ENCODE measurements at regions not wholly inside any gene's neighbourhood (a gene's known extent, or its start where the extent isn't known, plus 50 kb on each side); places are given as distances from the start of the nearest gene placed in this dataset.

DNA sequence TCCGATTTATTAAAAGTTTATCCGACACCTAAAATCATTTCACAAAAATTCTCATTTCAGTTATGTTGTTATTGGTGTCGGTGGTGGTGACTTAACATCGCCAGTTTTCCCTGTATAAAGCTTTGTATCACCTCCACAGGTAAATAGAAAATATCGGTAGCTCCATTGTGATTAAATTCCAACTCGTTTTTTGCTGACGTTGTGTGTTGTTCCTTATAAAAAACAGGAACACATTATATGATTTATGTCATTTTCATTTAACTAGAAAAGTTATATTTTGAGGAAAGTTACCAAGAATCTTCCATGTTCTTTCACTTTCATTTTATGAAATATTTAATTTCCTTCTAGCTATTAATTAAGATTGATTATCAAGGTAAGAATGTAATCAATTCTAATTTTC, 635.9 kb downstream of the CDH18 start:
- no peak for DNase-seq (ENCODE audit: low read depth)

DNA sequence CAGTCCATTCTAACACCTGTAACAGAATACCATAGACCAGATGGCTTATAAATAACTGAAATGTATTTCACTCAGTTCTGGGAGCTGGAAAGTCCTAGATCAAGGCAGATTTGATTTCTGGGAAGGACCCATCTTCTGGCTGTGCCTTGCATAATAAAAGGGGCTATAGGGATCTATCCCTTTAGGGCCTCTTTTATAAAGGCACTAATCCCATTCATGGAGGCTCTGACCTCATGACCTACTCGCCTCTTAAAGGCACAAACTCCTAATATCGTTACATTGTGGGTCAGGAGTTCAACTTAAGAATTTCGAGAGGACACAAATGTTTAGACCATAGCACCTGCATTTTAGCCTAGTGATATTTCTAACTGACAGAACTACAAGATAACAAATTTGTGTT, 619.0 kb downstream of the CDH18 start:
- no peak for DNase-seq (ENCODE audit: low read depth)

DNA sequence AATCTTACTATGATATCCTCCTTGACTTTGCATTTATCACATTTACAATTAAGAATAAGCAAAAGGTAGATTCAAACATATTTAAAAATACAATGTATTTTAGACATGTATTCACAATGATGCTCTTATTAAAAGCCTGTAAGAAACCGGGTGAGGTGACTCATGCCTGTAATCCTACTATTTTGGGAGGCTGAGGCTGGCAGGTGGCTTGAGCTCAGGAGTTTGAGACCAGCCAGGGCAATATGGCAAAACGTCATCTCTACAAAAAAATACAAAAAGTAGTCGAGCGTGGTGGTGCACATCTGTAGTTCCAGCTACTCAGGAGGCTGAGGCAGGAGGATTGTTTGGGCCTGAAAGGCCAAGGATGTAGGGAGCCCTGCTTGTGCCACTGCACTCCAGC, 618.4 kb downstream of the CDH18 start:
- DNase-seq (ENCODE audit: low read depth): no peak

DNA sequence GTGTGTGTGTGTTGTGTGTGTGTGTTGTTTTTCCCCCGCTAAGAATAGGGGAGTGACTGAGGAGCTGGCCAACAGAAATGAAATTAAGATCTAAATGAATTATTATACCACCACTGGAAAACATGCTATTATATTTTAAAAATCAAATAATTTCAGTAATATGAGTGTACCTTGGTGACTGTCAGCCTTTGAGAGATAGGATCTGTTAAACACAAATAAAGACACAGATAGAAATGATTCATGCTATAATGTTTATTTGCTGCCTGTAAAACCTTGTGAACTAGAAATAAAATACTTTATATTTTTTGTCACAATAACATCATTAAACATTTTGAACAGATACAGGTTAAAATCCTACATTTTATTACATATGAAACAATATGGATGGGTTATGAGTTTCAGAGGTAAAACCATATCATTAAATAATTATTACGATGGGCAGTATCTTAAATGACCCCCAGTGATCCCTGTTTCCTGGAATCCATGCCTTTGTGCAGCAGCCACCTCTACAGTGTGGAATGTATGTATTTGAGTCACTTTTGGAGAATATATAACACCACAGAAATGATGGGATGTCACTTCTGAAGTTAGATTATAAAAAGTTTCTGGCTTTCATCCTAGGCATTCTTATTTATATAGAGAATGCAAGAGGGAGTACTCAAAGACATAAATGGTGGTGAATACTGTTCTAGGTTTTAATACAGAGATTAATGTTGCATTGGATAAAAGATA, 617.2 kb downstream of the CDH18 start:
- peak; percentile 10 for DNase-seq (ENCODE audit: low read depth)

DNA sequence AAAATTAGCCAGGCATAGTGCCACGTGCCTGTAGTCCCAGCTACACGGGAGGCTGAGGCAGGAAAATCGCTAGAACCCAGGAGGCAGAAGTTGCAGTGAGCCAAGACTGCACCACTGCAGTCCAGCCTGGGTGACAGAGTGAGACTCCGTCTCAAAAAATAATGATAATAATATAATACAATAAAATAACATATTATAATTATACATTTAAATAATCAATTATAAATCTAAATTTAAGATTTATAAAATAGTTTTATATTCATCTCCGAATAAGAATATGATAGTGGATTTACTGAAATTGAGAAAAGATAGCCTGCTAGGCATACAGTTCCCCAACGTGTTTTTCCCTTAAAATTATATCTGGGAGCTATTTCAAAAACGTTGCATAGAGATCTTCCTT, 599.6 kb downstream of the CDH18 start:
- no peak for DNase-seq (ENCODE audit: low read depth)

DNA sequence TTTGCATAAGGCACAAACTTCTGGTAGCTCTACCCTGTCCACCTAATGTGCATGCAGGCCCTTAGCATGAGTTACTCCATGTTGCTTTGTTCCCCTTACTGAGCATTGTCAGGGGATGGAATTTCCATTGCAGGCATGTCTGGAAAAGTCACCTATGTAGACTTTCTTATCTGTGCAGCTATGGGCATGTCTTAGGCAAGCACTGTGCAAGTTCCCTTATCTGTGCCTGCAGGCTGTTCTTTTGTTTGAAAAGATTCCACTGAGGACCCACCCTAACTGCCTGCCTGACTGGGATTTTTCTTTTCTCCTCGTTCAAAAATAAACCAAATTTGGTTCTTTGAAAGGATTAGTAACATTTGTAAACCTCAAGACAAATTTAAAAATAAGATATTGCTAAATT, 587.0 kb downstream of the CDH18 start:
- DNase-seq (ENCODE audit: low read depth): no peak

DNA sequence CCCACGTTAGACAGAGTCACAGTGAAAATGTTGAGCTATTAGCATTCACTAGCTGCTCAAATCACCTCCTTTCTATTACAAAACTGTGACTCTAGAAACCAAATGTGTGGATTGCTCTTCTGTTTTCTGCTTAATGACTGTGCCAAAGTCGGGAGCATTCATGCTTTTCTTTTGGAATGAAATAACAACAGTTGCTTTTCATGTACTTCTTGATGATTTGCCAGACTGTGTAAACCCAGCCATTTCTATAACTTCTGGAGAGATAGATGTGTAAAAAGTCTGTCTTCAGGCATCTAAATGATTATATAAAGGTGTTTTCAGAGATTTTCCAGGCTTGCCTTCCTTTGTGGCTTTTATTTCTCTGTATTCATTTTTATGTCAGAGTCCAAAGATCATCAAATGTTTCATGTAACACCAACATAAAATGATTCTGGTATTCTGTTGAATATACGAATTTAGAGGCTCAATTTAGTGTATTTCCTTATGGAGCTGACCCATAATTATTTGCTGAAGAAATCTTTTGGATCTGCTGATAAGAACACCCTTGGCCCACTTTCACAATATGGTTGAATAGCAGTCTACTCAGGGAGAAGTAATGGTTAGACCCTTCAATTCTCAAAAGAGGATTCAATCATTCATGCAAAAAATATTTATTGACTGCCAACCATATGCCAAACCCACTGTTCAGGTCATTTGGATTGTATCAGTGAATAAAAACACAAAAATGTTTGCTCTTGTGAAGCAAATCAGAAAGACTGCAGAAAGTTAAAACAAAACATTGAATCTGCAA, 581.2 kb downstream of the CDH18 start:
- DNase-seq (ENCODE audit: low read depth): no peak

DNA sequence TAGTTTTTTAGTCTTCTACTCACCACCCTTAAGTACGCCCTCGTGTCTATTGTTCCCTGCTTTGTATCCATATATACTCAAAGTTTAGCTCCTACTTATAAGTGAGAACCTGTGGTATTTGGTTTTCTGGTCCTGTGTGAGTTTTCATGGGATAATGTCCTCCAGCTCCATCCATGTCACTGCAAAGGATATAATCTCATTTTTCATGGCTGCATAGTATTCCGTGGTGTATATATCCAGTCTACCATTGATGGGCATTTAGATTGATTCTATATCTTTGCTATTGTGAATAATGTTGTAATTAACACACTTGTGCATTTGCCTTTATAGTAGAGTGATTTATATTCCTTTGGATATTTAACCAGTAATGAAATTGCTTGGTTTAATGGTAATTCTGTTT, 579.9 kb downstream of the CDH18 start:
- no peak for DNase-seq (ENCODE audit: low read depth)

DNA sequence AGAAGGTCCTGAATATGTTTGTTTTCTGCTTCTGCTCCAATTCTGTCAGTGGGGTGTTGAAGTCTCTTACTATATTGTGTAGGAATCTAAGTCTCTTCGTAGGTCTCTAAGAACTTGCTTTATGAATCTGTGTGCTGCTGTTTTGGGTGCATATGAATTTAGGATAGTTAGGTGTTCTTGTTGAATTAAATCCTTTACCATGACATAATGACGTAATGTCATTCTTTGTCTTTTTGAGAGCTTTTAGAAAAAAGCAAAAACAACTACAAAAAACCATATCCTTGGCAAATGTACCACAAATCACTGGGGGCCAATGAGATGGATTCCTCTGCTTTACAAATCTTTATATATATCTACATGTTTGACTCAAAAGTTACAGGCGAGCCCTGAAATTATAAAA, 576.1 kb downstream of the CDH18 start:
- no peak for DNase-seq (ENCODE audit: low read depth)

Data from ELR (cell line).